HL-60/S4 (cell line): ENCODE measurements at regions not wholly inside any gene's neighbourhood (a gene's known extent, or its start where the extent isn't known, plus 50 kb on each side); places are given as distances from the start of the nearest gene placed in this dataset.

ENCODE experiments used
- in situ Hi-C: fragments of 300-500 bp; cut with MboI; formaldehyde crosslinking; loops from 2 replicates; pipeline ENCODE4 v1.14.3; 2022; ENCODE audit warnings: low sequenced_read_pairs

GRCh38 chr14:66432334-66432733, 53.8 kb upstream of the CCDC196 start:
- in situ Hi-C loops, result no loop called here

GRCh38 chr14:66434464-66434863, 51.7 kb upstream of the CCDC196 start:
- in situ Hi-C loops, result no loop called here

- in situ Hi-C loops, result no loop called here
These were observed 50.5 kb upstream of the CCDC196 start for GRCh38 chr14:66435683-66436082.
